HFFc6 (cell line): ENCODE measurements at regions not wholly inside any gene's neighbourhood (a gene's known extent, or its start where the extent isn't known, plus 50 kb on each side); places are given as distances from the start of the nearest gene placed in this dataset.

Source experiments
- DNase-seq: peaks from one replicate; pipeline ENCODE4 v3.0.0-alpha.2; 2018
- H3K27ac Mint-ChIP-seq: 2 replicates; pipeline ENCODE4 v1.8.0; 2020; ENCODE audit warnings: mild to moderate bottlenecking, mixed read lengths
- H3K27me3 Mint-ChIP-seq: 2 replicates; pipeline ENCODE4 v1.8.0; 2021; ENCODE audit warnings: mild to moderate bottlenecking, moderate library complexity, mixed read lengths; ENCODE audit not compliant: insufficient read depth
- H3K36me3 Mint-ChIP-seq: 2 replicates; pipeline ENCODE4 v1.8.0; 2021; ENCODE audit warnings: low read depth, mixed read lengths
- H3K4me1 Mint-ChIP-seq: 2 replicates; pipeline ENCODE4 v1.8.0; 2020; ENCODE audit warnings: low read depth, mixed read lengths
- H3K4me3 Mint-ChIP-seq: 2 replicates; pipeline ENCODE4 v1.8.0; 2020; ENCODE audit warnings: mild to moderate bottlenecking, moderate library complexity, mixed read lengths
- H3K9me3 Mint-ChIP-seq: 2 replicates; pipeline ENCODE4 v1.8.0; 2020; ENCODE audit warnings: mild to moderate bottlenecking, mixed read lengths
- CTCF ChIP-seq: fragments of 200-600 bp; sonication (generic); IDR thresholded peaks from 2 replicates; pipeline ENCODE4 v1.5.0; 2021; ENCODE audit warnings: antibody characterized with exemption, mild to moderate bottlenecking

- no peak for DNase-seq
- no peak for TF ChIP-seq CTCF
- no peaks in the 10 kb centered on the region for H3K36me3 Mint-ChIP-seq
- no peaks in the 10 kb centered on the region for H3K4me1 Mint-ChIP-seq
- peaks cover 7% of the 10 kb centered on the region for H3K9me3 Mint-ChIP-seq
- peaks cover 2% of the 10 kb centered on the region; the same call in 1 of the 2 replicates for H3K27me3 Mint-ChIP-seq
- H3K4me3 Mint-ChIP-seq = no peak overlapping the region
- H3K27ac Mint-ChIP-seq = no peak overlapping the region
Observed at GRCh38 chr4:147409350-147409749, 71.5 kb upstream of the EDNRA start.

- no peaks in the 10 kb centered on the region for H3K27me3 Mint-ChIP-seq
- no peaks in the 10 kb centered on the region for H3K36me3 Mint-ChIP-seq
- H3K9me3 Mint-ChIP-seq = no peaks in the 10 kb centered on the region
- no peaks in the 10 kb centered on the region for H3K4me1 Mint-ChIP-seq
- H3K4me3 Mint-ChIP-seq = no peak overlapping the region
- TF ChIP-seq CTCF = no peak
- H3K27ac Mint-ChIP-seq = no peak overlapping the region
- DNase-seq = no peak
Observed at GRCh38 chr4:147418226-147418625, 62.7 kb upstream of the EDNRA start.

- no peaks in the 10 kb centered on the region for H3K9me3 Mint-ChIP-seq
- DNase-seq = no peak
- TF ChIP-seq CTCF = no peak
- no peak overlapping the region for H3K4me3 Mint-ChIP-seq
- H3K27ac Mint-ChIP-seq = no peak overlapping the region
- H3K36me3 Mint-ChIP-seq = no peaks in the 10 kb centered on the region
- no peaks in the 10 kb centered on the region for H3K27me3 Mint-ChIP-seq
- no peaks in the 10 kb centered on the region for H3K4me1 Mint-ChIP-seq
Observed at GRCh38 chr4:147421456-147421855, 59.4 kb upstream of the EDNRA start.

- Mint-ChIP-seq H3K4me3 (no peak overlapping the region), H3K4me1 (no peaks in the 10 kb centered on the region), H3K9me3 (no peaks in the 10 kb centered on the region), H3K36me3 (no peaks in the 10 kb centered on the region), H3K27me3 (no peaks in the 10 kb centered on the region), H3K27ac (no peak overlapping the region)
- no peak for DNase-seq
- no peak for TF ChIP-seq CTCF
Observed at GRCh38 chr4:147423229-147423628, 57.7 kb upstream of the EDNRA start.

GRCh38 chr4:147425019-147425418, 55.9 kb upstream of the EDNRA start:
- Mint-ChIP-seq H3K27ac (no peak overlapping the region), H3K9me3 (no peaks in the 10 kb centered on the region), H3K4me3 (no peak overlapping the region), H3K36me3 (no peaks in the 10 kb centered on the region), H3K4me1 (no peaks in the 10 kb centered on the region), H3K27me3 (peaks cover 2% of the 10 kb centered on the region; the same call in 1 of the 2 replicates)
- no peak for TF ChIP-seq CTCF
- peak; percentile 12 for DNase-seq

- Mint-ChIP-seq H3K27me3 (peaks cover 3% of the 10 kb centered on the region), H3K4me3 (no peak overlapping the region), H3K36me3 (no peaks in the 10 kb centered on the region), H3K9me3 (no peaks in the 10 kb centered on the region; the same call in 1 of the 2 replicates), H3K27ac (no peak overlapping the region), H3K4me1 (no peaks in the 10 kb centered on the region)
- no peak for DNase-seq
- no peak for TF ChIP-seq CTCF
Observed at GRCh38 chr4:147428583-147428982, 52.3 kb upstream of the EDNRA start.
